ENCODE measurements at regions not wholly inside any gene's neighbourhood (a gene's known extent, or its start where the extent isn't known, plus 50 kb on each side); places are given as distances from the start of the nearest gene placed in this dataset.

DNA sequence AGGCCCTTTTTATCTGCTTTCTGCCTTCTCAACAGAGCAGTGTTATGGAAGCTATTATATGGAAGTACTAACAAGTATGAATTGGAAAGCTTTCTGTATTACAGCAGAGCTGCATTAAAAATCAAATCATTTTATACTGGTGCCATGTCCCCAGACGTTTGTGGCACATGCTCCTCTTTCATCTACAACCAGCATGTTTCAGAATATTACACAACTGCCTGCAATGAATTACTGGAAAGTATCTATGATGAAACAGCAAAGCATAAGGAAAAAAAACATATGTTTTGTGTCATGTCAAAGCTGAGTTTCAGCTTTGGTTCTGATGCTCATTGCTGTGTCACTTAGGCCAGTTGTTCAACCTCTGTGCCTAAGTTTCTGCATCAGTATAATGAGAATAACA, 576.8 kb downstream of the GBA3 start:
- DNase-seq (no peak), ATAC-seq (no peak)
- Mint-ChIP-seq H3K4me1 (no peaks in the 10 kb centered on the region), H3K27me3 (no peaks in the 10 kb centered on the region), H3K36me3 (ENCODE audit: low read depth) (no peaks in the 10 kb centered on the region), H3K27ac (no peak overlapping the region), H3K4me3 (no peak overlapping the region)
- no peaks in the 10 kb centered on the region for H3K9me3 ChIP-seq (ENCODE audit: control insufficient read depth, low read length, poor library complexity, severe bottlenecking)

DNA sequence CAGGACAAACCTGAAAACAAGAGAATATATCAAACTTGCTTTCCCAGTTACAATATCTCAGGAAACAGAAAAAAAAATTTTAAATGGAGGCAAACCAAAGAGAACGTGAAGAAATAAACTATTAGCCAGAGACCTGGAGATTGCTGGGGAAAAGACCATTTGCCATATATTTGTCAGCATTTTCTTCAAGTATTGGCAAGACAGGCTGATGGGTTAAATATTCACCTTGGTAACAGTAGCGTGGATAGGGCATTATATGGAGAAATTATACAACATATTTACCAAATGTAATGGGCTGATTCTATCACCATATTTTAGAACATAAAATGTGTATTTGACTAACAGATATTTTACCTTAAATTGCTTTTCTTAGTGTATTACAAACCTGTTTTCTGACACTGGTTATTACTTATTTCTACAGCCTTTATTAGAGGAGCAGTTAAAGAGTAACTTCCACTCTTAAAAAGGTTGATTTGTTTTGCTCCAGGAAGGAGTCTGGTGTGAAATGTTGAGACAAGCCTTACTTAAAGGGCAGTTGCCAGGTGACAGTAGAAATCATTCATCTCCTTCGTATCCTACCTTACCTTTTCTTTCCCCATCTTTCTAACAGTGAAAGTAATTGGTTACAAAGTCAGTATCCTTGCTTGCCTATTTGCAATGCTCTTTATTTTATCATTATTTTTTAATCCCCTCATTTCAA, 575.5 kb downstream of the GBA3 start:
- DNase-seq, result no peak
- Mint-ChIP-seq H3K4me1 (no peaks in the 10 kb centered on the region), H3K4me3 (no peak overlapping the region), H3K27me3 (no peaks in the 10 kb centered on the region), H3K27ac (no peak overlapping the region), H3K36me3 (ENCODE audit: low read depth) (no peaks in the 10 kb centered on the region)
- no peak for ATAC-seq
- no peaks in the 10 kb centered on the region for H3K9me3 ChIP-seq (ENCODE audit: control insufficient read depth, low read length, poor library complexity, severe bottlenecking)

DNA sequence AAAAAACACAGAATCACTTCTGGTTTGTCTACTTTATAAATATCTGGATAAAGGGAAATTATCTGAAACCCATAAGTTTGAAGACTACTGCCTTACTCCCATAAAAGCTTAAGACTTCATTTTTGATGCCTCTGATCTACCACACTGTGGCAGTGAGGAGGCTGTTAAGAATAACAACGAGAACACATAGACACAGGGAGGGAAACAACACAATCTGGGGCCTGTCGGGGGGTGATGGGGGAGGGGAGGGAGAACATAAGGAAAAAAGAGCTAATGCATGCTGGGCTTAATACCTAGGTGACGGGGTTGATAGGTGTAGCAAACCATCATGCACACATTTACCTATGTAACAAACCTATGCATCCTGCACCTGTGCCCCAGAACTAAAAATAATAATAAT, 573.7 kb downstream of the GBA3 start:
- Mint-ChIP-seq H3K4me1 (no peaks in the 10 kb centered on the region), H3K27ac (no peak overlapping the region), H3K4me3 (no peak overlapping the region)

DNA sequence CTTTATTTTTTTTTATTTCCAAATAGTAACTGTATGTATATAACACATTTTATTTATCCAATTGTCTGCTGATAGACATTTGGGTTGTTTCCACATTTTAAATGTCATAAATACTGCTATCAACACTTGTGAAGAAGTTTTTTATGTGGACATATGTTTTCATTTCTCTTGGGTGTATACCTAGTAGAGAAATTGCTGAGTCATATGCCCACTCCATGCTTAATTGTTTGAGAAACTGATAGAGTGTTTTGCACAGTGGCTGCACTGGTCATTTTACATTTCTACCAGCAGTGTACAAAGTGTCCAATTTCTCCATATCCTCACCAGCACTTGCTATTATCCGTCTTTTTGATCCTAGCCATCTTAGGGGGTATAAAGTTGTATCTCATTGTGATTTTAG, 567.8 kb downstream of the GBA3 start:
- no peak for DNase-seq
- Mint-ChIP-seq H3K4me3 (no peak overlapping the region), H3K36me3 (ENCODE audit: low read depth) (no peaks in the 10 kb centered on the region), H3K4me1 (no peaks in the 10 kb centered on the region), H3K27ac (no peak overlapping the region), H3K27me3 (no peaks in the 10 kb centered on the region)
- ATAC-seq, result no peak
- no peaks in the 10 kb centered on the region for H3K9me3 ChIP-seq (ENCODE audit: control insufficient read depth, low read length, poor library complexity, severe bottlenecking)

More for the DNA sequence above, 573.7 kb downstream of the GBA3 start:
- H3K27me3 Mint-ChIP-seq, result no peaks in the 10 kb centered on the region
- ATAC-seq, result no peak
- H3K36me3 Mint-ChIP-seq (ENCODE audit: low read depth), result no peaks in the 10 kb centered on the region
- no peak for DNase-seq
- H3K9me3 ChIP-seq (ENCODE audit: control insufficient read depth, low read length, poor library complexity, severe bottlenecking), result no peaks in the 10 kb centered on the region

DNA sequence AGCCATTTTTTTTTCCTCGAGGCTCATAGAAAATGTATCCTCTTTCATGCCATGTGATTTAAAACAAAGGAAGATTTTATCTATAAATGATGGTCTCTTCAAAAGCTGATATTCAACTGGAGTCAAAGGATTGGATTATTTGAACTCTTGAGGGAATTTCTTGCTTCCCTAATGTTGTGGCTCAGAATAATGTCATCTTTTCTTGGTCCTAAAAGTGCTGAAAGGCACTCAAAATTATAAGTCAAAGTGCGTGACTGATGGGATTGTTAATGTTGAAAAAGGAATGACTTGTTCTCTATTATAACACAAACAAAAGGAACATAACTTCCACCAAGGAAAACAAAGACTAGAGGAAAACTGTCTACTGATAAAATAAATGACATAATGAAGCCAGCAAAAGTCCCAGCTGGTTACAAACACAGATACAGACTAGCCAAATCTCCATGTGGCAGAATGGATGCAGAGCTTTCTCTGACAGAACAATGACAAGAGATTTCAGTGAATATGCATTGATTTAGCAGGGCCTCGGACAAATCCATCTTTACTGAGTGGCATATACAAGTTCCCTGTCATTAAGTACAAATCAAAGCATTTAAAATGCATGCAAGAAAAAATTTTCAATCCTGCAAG, 552.6 kb downstream of the GBA3 start:
- DNase-seq (no peak), ATAC-seq (no peak)
- H3K9me3 ChIP-seq (ENCODE audit: control insufficient read depth, low read length, poor library complexity, severe bottlenecking), result no peaks in the 10 kb centered on the region
- H3K4me1 Mint-ChIP-seq, result no peaks in the 10 kb centered on the region
- no peak overlapping the region for H3K27ac Mint-ChIP-seq
- H3K27me3 Mint-ChIP-seq, result no peaks in the 10 kb centered on the region
- H3K4me3 Mint-ChIP-seq, result no peak overlapping the region
- H3K36me3 Mint-ChIP-seq (ENCODE audit: low read depth), result no peaks in the 10 kb centered on the region

DNA sequence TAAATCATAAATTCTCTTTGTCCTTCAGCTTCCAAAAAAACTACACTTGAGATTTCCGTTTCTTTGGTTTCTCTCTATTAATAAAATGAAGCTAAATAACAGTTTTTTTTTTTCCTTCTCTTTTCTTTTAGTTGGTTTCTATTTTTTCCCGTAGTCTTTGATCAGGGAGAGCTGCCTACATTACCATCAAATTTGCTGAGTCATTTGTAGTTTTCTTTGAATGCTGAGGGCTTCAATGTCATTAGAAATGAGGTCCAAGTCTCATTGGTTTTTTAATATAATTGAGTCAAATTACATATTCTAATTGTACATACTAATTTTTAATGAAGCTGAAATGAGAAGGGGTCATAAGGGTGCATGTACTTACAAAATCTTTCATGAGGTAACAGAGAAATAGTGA, 550.2 kb downstream of the GBA3 start:
- DNase-seq (no peak), ATAC-seq (no peak)
- Mint-ChIP-seq H3K36me3 (ENCODE audit: low read depth) (no peaks in the 10 kb centered on the region), H3K27me3 (no peaks in the 10 kb centered on the region), H3K4me1 (no peaks in the 10 kb centered on the region), H3K4me3 (no peak overlapping the region), H3K27ac (no peak overlapping the region)
- no peaks in the 10 kb centered on the region for H3K9me3 ChIP-seq (ENCODE audit: control insufficient read depth, low read length, poor library complexity, severe bottlenecking)

DNA sequence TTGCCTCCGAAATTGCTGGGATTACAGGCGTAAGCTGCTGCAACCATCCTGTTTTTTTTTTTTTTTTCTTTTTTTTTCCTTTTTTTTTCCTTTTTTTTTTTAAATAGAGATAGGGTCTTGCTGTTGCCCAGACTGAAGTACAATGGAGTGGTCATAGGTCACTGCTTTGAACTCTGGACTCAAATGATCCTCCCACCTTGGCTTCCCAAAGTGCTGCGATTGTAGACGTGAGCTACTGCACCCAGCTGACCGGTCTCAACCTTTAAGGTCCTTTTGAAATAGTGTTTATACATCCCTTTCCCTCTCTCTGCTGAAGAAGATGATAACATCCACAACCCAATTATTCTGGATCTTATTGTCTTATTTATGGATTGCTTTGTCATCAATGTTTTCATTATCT, 548.7 kb downstream of the GBA3 start:
- H3K36me3 Mint-ChIP-seq (ENCODE audit: low read depth), result no peaks in the 10 kb centered on the region
- no peak for ATAC-seq
- H3K27ac Mint-ChIP-seq, result no peak overlapping the region
- no peaks in the 10 kb centered on the region for H3K4me1 Mint-ChIP-seq
- H3K27me3 Mint-ChIP-seq, result no peaks in the 10 kb centered on the region
- no peak for DNase-seq
- no peak overlapping the region for H3K4me3 Mint-ChIP-seq
- no peaks in the 10 kb centered on the region for H3K9me3 ChIP-seq (ENCODE audit: control insufficient read depth, low read length, poor library complexity, severe bottlenecking)

DNA sequence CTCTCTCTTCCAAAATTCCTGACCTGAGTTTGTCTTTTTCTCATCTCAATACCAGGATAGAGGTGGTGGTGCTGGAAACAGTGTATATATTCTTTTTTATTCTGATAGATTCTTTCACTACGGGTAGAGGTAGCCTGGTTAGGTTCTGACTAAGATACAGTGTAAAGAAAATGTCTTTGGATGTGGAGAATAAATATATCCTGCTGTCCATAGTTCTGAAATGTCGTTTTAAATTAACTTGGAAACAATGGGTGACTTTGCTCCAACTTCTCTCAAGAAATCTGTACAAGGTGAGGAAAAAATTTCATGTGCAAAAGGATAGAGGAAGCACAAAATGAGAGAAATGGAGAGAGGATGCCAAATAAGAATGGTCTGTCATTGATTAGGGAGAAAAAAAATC, 546.1 kb downstream of the GBA3 start:
- Mint-ChIP-seq H3K36me3 (ENCODE audit: low read depth) (no peaks in the 10 kb centered on the region), H3K27ac (no peak overlapping the region), H3K27me3 (no peaks in the 10 kb centered on the region), H3K4me3 (no peak overlapping the region), H3K4me1 (no peaks in the 10 kb centered on the region)
- DNase-seq (no peak), ATAC-seq (no peak)
- H3K9me3 ChIP-seq (ENCODE audit: control insufficient read depth, low read length, poor library complexity, severe bottlenecking), result no peaks in the 10 kb centered on the region

DNA sequence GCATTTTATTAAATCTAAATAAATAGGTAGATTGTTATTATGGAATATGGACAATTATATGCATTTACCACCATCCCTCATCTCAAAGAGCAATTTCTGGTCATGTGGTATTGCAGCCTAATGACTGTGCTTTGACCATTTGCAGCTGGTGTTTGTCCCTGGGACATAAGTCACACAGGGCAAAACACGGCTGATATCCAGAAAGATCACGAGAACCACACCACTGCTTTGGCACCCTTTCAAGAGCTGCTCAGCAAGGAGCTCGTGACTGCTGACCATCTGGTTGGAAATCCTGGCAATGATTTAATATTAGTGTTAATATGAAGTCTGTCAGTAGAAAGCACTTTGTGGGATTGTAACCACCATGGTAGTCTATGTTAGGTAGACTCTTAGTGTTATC, 545.0 kb downstream of the GBA3 start:
- ATAC-seq (no peak), DNase-seq (no peak)

DNA sequence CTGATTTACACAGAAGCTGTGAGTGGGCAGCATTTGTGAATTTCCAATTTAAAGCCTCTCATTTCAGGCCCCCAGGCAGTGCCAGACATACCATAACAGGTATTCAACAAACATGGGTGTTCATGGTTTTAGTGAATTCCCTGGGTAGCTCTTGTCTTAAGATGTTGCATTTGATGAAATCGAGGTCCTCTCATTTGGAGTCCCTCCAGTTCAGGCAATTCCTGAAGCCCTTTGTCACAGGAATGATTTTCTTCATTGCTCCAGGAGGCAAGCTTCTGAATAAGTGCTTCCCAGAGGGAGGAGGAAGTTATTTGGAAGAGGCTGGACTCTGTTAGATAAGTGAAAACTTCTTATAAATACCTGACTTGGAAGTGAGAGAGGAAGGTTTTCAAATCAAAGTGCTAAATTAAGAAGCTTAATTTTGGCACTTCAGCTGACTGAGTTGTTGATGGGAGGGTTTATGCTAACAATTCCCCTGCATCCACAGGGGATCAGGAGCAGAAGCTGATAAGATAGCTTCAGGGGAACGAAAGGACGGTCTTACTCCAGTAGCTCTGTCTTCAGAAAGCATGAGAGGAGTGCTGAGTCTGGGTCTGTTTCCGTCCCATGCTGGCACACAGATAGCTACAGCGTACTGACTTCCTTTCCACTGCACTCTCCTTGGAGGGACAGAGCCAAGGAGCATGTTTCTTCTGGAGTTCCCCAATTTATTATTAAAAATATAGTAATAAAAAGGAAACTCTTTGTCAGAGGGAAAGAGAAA, 543.1 kb downstream of the GBA3 start:
- Mint-ChIP-seq H3K27ac (no peak overlapping the region), H3K4me1 (no peaks in the 10 kb centered on the region), H3K36me3 (ENCODE audit: low read depth) (no peaks in the 10 kb centered on the region), H3K27me3 (no peaks in the 10 kb centered on the region), H3K4me3 (no peak overlapping the region)
- no peak for DNase-seq
- no peak for ATAC-seq
- H3K9me3 ChIP-seq (ENCODE audit: control insufficient read depth, low read length, poor library complexity, severe bottlenecking), result no peaks in the 10 kb centered on the region

More for the DNA sequence above, 545.0 kb downstream of the GBA3 start:
- H3K4me1 Mint-ChIP-seq, result no peaks in the 10 kb centered on the region
- no peaks in the 10 kb centered on the region for H3K9me3 ChIP-seq (ENCODE audit: control insufficient read depth, low read length, poor library complexity, severe bottlenecking)
- H3K27me3 Mint-ChIP-seq, result no peaks in the 10 kb centered on the region
- H3K4me3 Mint-ChIP-seq, result no peak overlapping the region
- no peak overlapping the region for H3K27ac Mint-ChIP-seq
- no peaks in the 10 kb centered on the region for H3K36me3 Mint-ChIP-seq (ENCODE audit: low read depth)

DNA sequence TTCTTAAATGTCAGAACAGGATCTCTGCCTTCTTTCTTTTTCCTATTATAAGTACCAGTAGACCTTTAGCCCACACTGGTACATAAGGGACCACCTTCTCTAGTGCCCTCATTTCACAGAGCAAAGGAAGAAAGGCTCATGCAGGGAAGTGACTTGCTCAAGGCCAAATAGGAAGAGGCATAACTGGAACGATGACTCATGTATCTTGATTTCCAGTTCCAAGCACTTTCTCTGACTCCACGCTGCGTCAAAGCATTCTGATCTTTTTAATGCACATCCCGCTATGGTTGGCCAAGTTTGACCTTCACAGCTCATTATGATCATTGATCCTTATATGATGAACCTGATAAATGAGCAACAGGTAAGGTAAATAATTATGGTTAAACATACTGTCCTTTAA, 542.0 kb downstream of the GBA3 start:
- no peaks in the 10 kb centered on the region for H3K9me3 ChIP-seq (ENCODE audit: control insufficient read depth, low read length, poor library complexity, severe bottlenecking)
- DNase-seq (no peak), ATAC-seq (no peak)
- no peaks in the 10 kb centered on the region for H3K27me3 Mint-ChIP-seq
- H3K36me3 Mint-ChIP-seq (ENCODE audit: low read depth), result no peaks in the 10 kb centered on the region
- H3K4me3 Mint-ChIP-seq, result no peak overlapping the region
- H3K27ac Mint-ChIP-seq, result no peak overlapping the region
- no peaks in the 10 kb centered on the region for H3K4me1 Mint-ChIP-seq

DNA sequence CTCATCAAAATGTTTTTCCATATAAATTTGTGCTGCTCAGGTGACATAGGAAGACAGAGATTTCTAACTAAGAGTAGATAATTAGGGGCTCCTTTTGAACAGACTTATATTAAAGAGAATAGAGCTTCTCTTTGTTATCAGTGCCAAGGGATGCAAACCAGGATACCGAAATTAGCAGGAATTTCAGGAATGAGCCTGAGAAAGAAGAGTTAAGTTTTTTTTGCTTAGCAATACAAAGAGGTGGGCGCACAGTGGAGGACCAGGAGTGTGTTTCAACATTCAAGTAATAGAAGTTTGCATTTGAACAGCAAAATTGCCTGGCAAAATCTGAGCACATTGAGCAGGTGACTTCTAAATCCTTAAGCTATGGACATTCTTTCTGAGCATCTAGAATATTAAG, 541.3 kb downstream of the GBA3 start:
- Mint-ChIP-seq H3K4me1 (no peaks in the 10 kb centered on the region), H3K27ac (no peak overlapping the region), H3K36me3 (ENCODE audit: low read depth) (no peaks in the 10 kb centered on the region), H3K4me3 (no peak overlapping the region), H3K27me3 (no peaks in the 10 kb centered on the region)
- ATAC-seq, result no peak
- no peaks in the 10 kb centered on the region for H3K9me3 ChIP-seq (ENCODE audit: control insufficient read depth, low read length, poor library complexity, severe bottlenecking)
- DNase-seq, result no peak

DNA sequence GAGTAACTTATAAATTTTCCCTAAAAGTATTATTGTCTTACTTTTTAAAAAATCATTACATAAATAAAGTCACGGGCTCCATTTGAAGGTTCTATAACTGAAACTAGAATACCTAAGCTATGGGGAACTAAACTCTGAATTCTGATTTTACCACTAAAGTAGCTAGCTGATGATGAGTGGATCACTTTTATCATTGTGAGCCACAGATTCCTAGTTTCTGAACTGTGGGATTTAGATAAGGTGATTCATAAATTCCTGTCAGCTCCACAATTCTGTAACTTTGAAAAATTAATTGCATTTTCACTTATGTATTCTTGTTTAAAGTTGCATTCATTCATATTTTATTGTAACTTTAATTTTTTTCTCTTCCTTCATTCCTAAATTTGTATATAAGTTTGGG, 540.9 kb downstream of the GBA3 start:
- no peak overlapping the region for H3K27ac Mint-ChIP-seq
- no peaks in the 10 kb centered on the region for H3K9me3 ChIP-seq (ENCODE audit: control insufficient read depth, low read length, poor library complexity, severe bottlenecking)
- no peaks in the 10 kb centered on the region for H3K36me3 Mint-ChIP-seq (ENCODE audit: low read depth)
- no peaks in the 10 kb centered on the region for H3K27me3 Mint-ChIP-seq
- H3K4me1 Mint-ChIP-seq, result no peaks in the 10 kb centered on the region
- no peak overlapping the region for H3K4me3 Mint-ChIP-seq
- ATAC-seq (no peak), DNase-seq (no peak)

DNA sequence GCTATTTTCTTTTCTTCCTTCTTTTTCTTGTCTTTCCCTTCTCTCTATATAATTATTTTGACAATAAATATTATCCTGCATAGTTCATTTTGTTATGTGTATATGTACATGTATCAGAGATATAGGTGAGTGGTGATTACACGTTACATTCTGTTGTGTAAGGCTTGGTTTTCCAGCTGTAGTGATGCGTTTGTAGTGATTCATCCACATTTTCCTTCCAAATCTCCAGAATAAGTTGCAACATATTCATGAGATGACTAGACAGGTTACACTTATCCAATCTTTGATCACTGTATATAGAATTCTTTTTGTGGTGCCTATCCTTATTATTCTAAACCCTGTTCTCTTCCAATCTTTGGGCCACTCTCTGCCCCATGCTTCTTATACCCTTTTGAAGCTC, 540.2 kb downstream of the GBA3 start:
- Mint-ChIP-seq H3K4me1 (no peaks in the 10 kb centered on the region), H3K27ac (no peak overlapping the region), H3K36me3 (ENCODE audit: low read depth) (no peaks in the 10 kb centered on the region), H3K4me3 (no peak overlapping the region), H3K27me3 (no peaks in the 10 kb centered on the region)
- no peaks in the 10 kb centered on the region for H3K9me3 ChIP-seq (ENCODE audit: control insufficient read depth, low read length, poor library complexity, severe bottlenecking)
- ATAC-seq (no peak), DNase-seq (no peak)
